ENCODE measurements at regions not wholly inside any gene's neighbourhood (a gene's known extent, or its start where the extent isn't known, plus 50 kb on each side); places are given as distances from the start of the nearest gene placed in this dataset.
"Not testable (repeated sequence)": the region's sequence is repeated elsewhere in the genome, so short reads cannot be mapped to it uniquely, and the experiment has no call there.

DNA sequence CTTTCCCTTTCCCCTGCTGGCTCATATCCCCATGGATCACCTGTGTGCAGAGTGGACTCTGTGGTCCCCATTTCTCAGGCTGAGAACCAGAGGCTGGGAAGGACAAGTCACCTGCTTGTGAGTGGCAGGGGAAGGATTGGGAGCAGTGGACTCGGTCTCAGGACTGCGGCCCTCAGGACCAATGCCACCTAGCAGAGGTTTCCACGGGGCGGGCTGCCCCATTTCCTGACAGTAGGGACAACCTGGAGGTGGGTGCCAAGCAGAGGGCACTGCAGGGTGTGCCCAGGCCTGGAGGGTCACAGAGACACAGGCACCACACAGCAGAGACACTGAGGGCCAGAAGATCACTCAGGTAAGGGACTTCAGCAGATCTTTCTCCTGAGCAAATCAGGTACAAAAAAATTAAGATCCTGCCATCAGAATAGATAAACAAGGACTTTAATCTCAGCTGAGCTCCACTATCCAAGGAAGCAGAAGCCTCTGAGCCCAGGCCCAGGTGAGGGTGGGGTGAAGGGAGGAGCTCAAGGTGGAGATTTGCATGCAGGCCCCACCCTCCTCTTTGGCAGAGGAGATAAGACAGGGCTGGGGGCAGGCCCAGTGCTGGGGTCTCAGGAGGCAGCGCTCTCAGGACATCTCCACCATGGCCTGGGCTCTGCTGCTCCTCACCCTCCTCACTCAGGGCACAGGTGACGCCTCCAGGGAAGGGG, 113.8 kb downstream of the GGTLC2 start:
- TF ChIP-seq POLR2A (IDR thresholded peaks at IDR 0.05), result not testable (repeated sequence)
- TF ChIP-seq, protein P1, sequence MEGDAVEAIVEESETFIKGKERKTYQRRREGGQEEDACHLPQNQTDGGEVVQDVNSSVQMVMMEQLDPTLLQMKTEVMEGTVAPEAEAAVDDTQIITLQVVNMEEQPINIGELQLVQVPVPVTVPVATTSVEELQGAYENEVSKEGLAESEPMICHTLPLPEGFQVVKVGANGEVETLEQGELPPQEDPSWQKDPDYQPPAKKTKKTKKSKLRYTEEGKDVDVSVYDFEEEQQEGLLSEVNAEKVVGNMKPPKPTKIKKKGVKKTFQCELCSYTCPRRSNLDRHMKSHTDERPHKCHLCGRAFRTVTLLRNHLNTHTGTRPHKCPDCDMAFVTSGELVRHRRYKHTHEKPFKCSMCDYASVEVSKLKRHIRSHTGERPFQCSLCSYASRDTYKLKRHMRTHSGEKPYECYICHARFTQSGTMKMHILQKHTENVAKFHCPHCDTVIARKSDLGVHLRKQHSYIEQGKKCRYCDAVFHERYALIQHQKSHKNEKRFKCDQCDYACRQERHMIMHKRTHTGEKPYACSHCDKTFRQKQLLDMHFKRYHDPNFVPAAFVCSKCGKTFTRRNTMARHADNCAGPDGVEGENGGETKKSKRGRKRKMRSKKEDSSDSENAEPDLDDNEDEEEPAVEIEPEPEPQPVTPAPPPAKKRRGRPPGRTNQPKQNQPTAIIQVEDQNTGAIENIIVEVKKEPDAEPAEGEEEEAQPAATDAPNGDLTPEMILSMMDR (IDR thresholded peaks at IDR 0.05), result not testable (repeated sequence)

Data from Peyer's patch (tissue), 4 donors.